Endothelial cell of umbilical vein (primary cell): ENCODE measurements at regions not wholly inside any gene's neighbourhood (a gene's known extent, or its start where the extent isn't known, plus 50 kb on each side); places are given as distances from the start of the nearest gene placed in this dataset.

Experiments
- POLR2A ChIP-seq: IDR thresholded peaks from 2 replicates; pipeline ENCODE4 v1.6.1; 2012; ENCODE audit warnings: low read depth, mild to moderate bottlenecking, control low read depth, low read length
- TF ChIP-seq, protein P1 (sequence below), 2 donors: IDR thresholded peaks; 1 replicate in 1 of 2; 2 replicates in 1 of 2; pipeline ENCODE4 v1.5.1; 2011; ENCODE audit warnings: low read length in 2 of 2, mild to moderate bottlenecking in 2 of 2, moderate library complexity in 2 of 2, control low read depth in 1 of 2, inconsistent platforms in 1 of 2, low read depth in 1 of 2; ENCODE audit not compliant: insufficient read depth in 1 of 2; ENCODE audit errors: extremely low read depth in 1 of 2

DNA sequence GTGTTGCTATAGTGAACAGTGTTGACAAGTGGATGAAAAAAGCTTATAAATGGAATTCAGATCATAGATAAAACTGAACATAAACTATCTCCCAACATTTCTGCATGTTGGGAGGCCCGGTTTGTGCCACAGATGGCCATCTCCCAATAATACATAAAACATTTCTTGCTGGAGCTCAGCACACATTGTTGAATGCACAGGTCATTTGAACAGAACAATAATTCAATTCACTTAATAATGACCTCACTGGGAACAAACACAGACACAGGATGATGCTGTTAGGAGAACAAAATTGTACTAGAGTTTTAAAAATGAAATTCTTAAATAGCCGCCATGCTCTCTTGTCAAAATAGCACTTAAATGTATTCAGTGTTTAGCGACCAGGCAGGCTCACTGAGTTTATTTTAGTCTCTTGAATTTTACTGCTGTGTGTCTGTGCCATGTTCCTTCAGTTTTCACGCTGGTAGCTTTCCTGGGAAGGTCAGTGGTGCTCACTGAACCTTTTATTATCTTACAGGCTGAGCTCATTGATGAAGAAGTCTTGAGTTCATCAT is 85.0 kb upstream of the SSBP2 start:
- TF ChIP-seq, protein P1, sequence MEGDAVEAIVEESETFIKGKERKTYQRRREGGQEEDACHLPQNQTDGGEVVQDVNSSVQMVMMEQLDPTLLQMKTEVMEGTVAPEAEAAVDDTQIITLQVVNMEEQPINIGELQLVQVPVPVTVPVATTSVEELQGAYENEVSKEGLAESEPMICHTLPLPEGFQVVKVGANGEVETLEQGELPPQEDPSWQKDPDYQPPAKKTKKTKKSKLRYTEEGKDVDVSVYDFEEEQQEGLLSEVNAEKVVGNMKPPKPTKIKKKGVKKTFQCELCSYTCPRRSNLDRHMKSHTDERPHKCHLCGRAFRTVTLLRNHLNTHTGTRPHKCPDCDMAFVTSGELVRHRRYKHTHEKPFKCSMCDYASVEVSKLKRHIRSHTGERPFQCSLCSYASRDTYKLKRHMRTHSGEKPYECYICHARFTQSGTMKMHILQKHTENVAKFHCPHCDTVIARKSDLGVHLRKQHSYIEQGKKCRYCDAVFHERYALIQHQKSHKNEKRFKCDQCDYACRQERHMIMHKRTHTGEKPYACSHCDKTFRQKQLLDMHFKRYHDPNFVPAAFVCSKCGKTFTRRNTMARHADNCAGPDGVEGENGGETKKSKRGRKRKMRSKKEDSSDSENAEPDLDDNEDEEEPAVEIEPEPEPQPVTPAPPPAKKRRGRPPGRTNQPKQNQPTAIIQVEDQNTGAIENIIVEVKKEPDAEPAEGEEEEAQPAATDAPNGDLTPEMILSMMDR (IDR thresholded peaks at IDR 0.05; ENCODE audit: extremely low read depth in 1 of 2, insufficient read depth in 1 of 2, low read depth in 1 of 2, low read length in 2 of 2), result no peak
- no peak for TF ChIP-seq POLR2A
